ENCODE measurements at regions not wholly inside any gene's neighbourhood (a gene's known extent, or its start where the extent isn't known, plus 50 kb on each side); places are given as distances from the start of the nearest gene placed in this dataset.

GRCh38 chr15:35150361-35150760 is 65.3 kb upstream of the NANOGP8 start:
- no peak overlapping the region for H3K4me3 ChIP-seq (ENCODE audit: insufficient read length, low read depth)
- DNase-seq (ENCODE audit: low read depth, low spot score), result no peak
- no peak for TF ChIP-seq YY1 (IDR thresholded peaks at IDR 0.05; ENCODE audit: insufficient read depth, insufficient read length)
- no peak for TF ChIP-seq SUZ12 (IDR thresholded peaks at IDR 0.05; ENCODE audit: extremely low read depth, insufficient read depth, insufficient read length)
- TF ChIP-seq ZNF274 (IDR thresholded peaks at IDR 0.05; ENCODE audit: low read depth, low read length), result no peak

GRCh38 chr15:35145336-35145735 is 60.2 kb upstream of the NANOGP8 start:
- Histone ChIP-seq H3K9me3 (ENCODE audit: insufficient read depth, low read length) (no peaks in the 10 kb centered on the region), H3K27me3 (ENCODE audit: insufficient read depth, insufficient read length) (no peaks in the 10 kb centered on the region), H3K4me3 (ENCODE audit: insufficient read length, low read depth) (no peak overlapping the region), H3K9ac (ENCODE audit: insufficient read length, low read depth) (no peak overlapping the region), H3K36me3 (ENCODE audit: insufficient read depth, insufficient read length, low read length) (no peaks in the 10 kb centered on the region), H3K4me1 (ENCODE audit: insufficient read depth, insufficient read length) (no peaks in the 10 kb centered on the region)
- TF ChIP-seq YY1 (IDR thresholded peaks at IDR 0.05; ENCODE audit: insufficient read depth, insufficient read length), result no peak
- TF ChIP-seq SUZ12 (IDR thresholded peaks at IDR 0.05; ENCODE audit: extremely low read depth, insufficient read depth, insufficient read length), result no peak
- TF ChIP-seq ZNF274 (IDR thresholded peaks at IDR 0.05; ENCODE audit: low read depth, low read length), result no peak
- no peak for DNase-seq (ENCODE audit: low read depth, low spot score)

More at GRCh38 chr15:35150361-35150760, 65.3 kb upstream of the NANOGP8 start:
- H3K27me3 ChIP-seq (ENCODE audit: insufficient read depth, insufficient read length), result no peaks in the 10 kb centered on the region
- no peaks in the 10 kb centered on the region for H3K36me3 ChIP-seq (ENCODE audit: insufficient read depth, insufficient read length, low read length)
- H3K9ac ChIP-seq (ENCODE audit: insufficient read length, low read depth), result no peak overlapping the region
- H3K9me3 ChIP-seq (ENCODE audit: insufficient read depth, low read length), result no peaks in the 10 kb centered on the region
- no peaks in the 10 kb centered on the region for H3K4me1 ChIP-seq (ENCODE audit: insufficient read depth, insufficient read length)

- no peaks in the 10 kb centered on the region for H3K36me3 ChIP-seq (ENCODE audit: insufficient read depth, insufficient read length, low read length)
- H3K4me1 ChIP-seq (ENCODE audit: insufficient read depth, insufficient read length), result no peaks in the 10 kb centered on the region
- TF ChIP-seq ZNF274 (IDR thresholded peaks at IDR 0.05; ENCODE audit: low read depth, low read length) (no peak), YY1 (IDR thresholded peaks at IDR 0.05; ENCODE audit: insufficient read depth, insufficient read length) (no peak), SUZ12 (IDR thresholded peaks at IDR 0.05; ENCODE audit: extremely low read depth, insufficient read depth, insufficient read length) (no peak)
- no peak overlapping the region for H3K9ac ChIP-seq (ENCODE audit: insufficient read length, low read depth)
- DNase-seq (ENCODE audit: low read depth, low spot score), result no peak
- H3K9me3 ChIP-seq (ENCODE audit: insufficient read depth, low read length), result peaks cover 3% of the 10 kb centered on the region; the same call in 1 of the 2 replicates
- no peak overlapping the region for H3K4me3 ChIP-seq (ENCODE audit: insufficient read length, low read depth)
- H3K27me3 ChIP-seq (ENCODE audit: insufficient read depth, insufficient read length), result no peaks in the 10 kb centered on the region
These were observed 57.5 kb upstream of the NANOGP8 start for GRCh38 chr15:35142578-35142977.

- no peaks in the 10 kb centered on the region for H3K27me3 ChIP-seq (ENCODE audit: insufficient read depth, insufficient read length)
- no peaks in the 10 kb centered on the region for H3K36me3 ChIP-seq (ENCODE audit: insufficient read depth, insufficient read length, low read length)
- no peak overlapping the region for H3K4me3 ChIP-seq (ENCODE audit: insufficient read length, low read depth)
- H3K9me3 ChIP-seq (ENCODE audit: insufficient read depth, low read length), result peaks cover 3% of the 10 kb centered on the region; the same call in 1 of the 2 replicates
- no peak for TF ChIP-seq YY1 (IDR thresholded peaks at IDR 0.05; ENCODE audit: insufficient read depth, insufficient read length)
- TF ChIP-seq SUZ12 (IDR thresholded peaks at IDR 0.05; ENCODE audit: extremely low read depth, insufficient read depth, insufficient read length), result no peak
- no peak for TF ChIP-seq ZNF274 (IDR thresholded peaks at IDR 0.05; ENCODE audit: low read depth, low read length)
- H3K4me1 ChIP-seq (ENCODE audit: insufficient read depth, insufficient read length), result no peaks in the 10 kb centered on the region
- no peak overlapping the region for H3K9ac ChIP-seq (ENCODE audit: insufficient read length, low read depth)
- no peak for DNase-seq (ENCODE audit: low read depth, low spot score)
These were observed 56.8 kb upstream of the NANOGP8 start for GRCh38 chr15:35141743-35142471.

GRCh38 chr15:35139822-35140221 is 54.7 kb upstream of the NANOGP8 start:
- H3K4me3 ChIP-seq (ENCODE audit: insufficient read length, low read depth), result no peak overlapping the region
- H3K4me1 ChIP-seq (ENCODE audit: insufficient read depth, insufficient read length), result no peaks in the 10 kb centered on the region
- no peaks in the 10 kb centered on the region for H3K36me3 ChIP-seq (ENCODE audit: insufficient read depth, insufficient read length, low read length)
- H3K9ac ChIP-seq (ENCODE audit: insufficient read length, low read depth), result no peak overlapping the region
- no peak for DNase-seq (ENCODE audit: low read depth, low spot score)
- H3K27me3 ChIP-seq (ENCODE audit: insufficient read depth, insufficient read length), result no peaks in the 10 kb centered on the region
- peaks cover 3% of the 10 kb centered on the region; the same call in 1 of the 2 replicates for H3K9me3 ChIP-seq (ENCODE audit: insufficient read depth, low read length)
- TF ChIP-seq SUZ12 (IDR thresholded peaks at IDR 0.05; ENCODE audit: extremely low read depth, insufficient read depth, insufficient read length) (no peak), YY1 (IDR thresholded peaks at IDR 0.05; ENCODE audit: insufficient read depth, insufficient read length) (no peak)

- no peak for TF ChIP-seq YY1 (IDR thresholded peaks at IDR 0.05; ENCODE audit: insufficient read depth, insufficient read length)
- no peak for TF ChIP-seq ZNF274 (IDR thresholded peaks at IDR 0.05; ENCODE audit: low read depth, low read length)
- TF ChIP-seq SUZ12 (IDR thresholded peaks at IDR 0.05; ENCODE audit: extremely low read depth, insufficient read depth, insufficient read length), result no peak
- DNase-seq (ENCODE audit: low read depth, low spot score), result no peak
- Histone ChIP-seq H3K9ac (ENCODE audit: insufficient read length, low read depth) (no peak overlapping the region), H3K4me1 (ENCODE audit: insufficient read depth, insufficient read length) (no peaks in the 10 kb centered on the region), H3K27me3 (ENCODE audit: insufficient read depth, insufficient read length) (no peaks in the 10 kb centered on the region), H3K4me3 (ENCODE audit: insufficient read length, low read depth) (no peak overlapping the region), H3K9me3 (ENCODE audit: insufficient read depth, low read length) (peaks cover 3% of the 10 kb centered on the region; the same call in 1 of the 2 replicates), H3K36me3 (ENCODE audit: insufficient read depth, insufficient read length, low read length) (no peaks in the 10 kb centered on the region)
These were observed 52.1 kb upstream of the NANOGP8 start for GRCh38 chr15:35137190-35137574.

GRCh38 chr15:35136321-35137189 is 51.5 kb upstream of the NANOGP8 start:
- Histone ChIP-seq H3K9me3 (ENCODE audit: insufficient read depth, low read length) (peaks cover 3% of the 10 kb centered on the region; the same call in 1 of the 2 replicates), H3K27me3 (ENCODE audit: insufficient read depth, insufficient read length) (no peaks in the 10 kb centered on the region), H3K4me3 (ENCODE audit: insufficient read length, low read depth) (no peak overlapping the region), H3K4me1 (ENCODE audit: insufficient read depth, insufficient read length) (no peaks in the 10 kb centered on the region), H3K9ac (ENCODE audit: insufficient read length, low read depth) (no peak overlapping the region), H3K36me3 (ENCODE audit: insufficient read depth, insufficient read length, low read length) (no peaks in the 10 kb centered on the region)
- no peak for TF ChIP-seq ZNF274 (IDR thresholded peaks at IDR 0.05; ENCODE audit: low read depth, low read length)
- TF ChIP-seq YY1 (IDR thresholded peaks at IDR 0.05; ENCODE audit: insufficient read depth, insufficient read length), result no peak
- TF ChIP-seq SUZ12 (IDR thresholded peaks at IDR 0.05; ENCODE audit: extremely low read depth, insufficient read depth, insufficient read length), result no peak
- DNase-seq (ENCODE audit: low read depth, low spot score), result no peak
